NCI-H1105 (cell line): ENCODE measurements at regions not wholly inside any gene's neighbourhood (a gene's known extent, or its start where the extent isn't known, plus 50 kb on each side); places are given as distances from the start of the nearest gene placed in this dataset.

ENCODE experiments used
- DNase-seq: peaks from one replicate; lab custom pipeline; 2025; lab: John Stamatoyannopoulos, UW

DNA sequence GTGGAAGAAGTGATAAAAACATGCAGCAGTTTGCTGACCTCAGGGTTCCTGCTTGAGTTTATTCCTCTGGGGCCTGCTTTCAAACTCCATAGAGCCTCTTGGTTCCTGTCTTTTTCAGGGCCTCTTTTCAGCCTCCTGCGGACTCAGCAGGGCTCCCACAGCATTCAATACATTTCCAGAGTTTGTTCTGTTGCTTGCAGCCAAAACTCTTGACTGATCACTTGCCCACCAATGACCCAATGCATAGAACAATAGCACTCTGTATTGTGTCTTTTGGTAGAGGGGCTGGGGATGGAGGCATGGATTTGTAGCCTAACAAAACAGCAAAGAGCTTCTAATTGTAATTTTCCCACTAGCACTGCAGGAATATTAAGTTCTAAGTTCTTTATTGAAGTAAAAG lies 50.8 kb upstream of the CREB5 start:
- DNase-seq: no peak

DNA sequence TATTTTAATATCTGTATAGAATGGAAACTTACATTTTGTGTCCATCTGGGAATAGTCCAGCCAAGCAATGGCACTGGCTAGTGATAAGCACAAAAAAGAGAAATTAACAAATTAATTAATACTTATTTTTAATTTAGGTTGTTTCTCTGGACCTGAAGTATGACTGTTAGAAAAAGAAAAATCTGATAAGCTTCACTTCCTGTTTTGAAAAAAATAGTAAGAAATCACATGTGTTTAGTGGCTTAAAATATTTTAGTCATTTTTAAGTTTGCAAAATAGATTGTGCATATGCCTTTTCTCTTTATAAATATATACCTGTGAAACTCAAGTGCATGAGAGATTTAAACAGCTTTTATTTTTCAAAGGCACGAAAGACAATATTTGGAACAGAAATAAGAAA lies 50.1 kb upstream of the CREB5 start:
- no peak for DNase-seq
